ENCODE measurements at regions not wholly inside any gene's neighbourhood (a gene's known extent, or its start where the extent isn't known, plus 50 kb on each side); places are given as distances from the start of the nearest gene placed in this dataset.

GRCh38 chr12:92027243-92027642 is 118.4 kb downstream of the BTG1 start:
- H3K27ac ChIP-seq, result no peak overlapping the region
- TF ChIP-seq CTCF (conservative IDR thresholded peaks at IDR 0.05; ENCODE audit: low read depth), result no peak
- POLR2A ChIA-PET (ENCODE audit: low non-redundant PET), result no interaction called here
- no peak for DNase-seq (ENCODE audit: low spot score)
- CTCF ChIA-PET, result interaction anchor here (0.7 kb wide), 1 partner anchor 310 kb away, joined by 8 read pairs; no protein-coding TSS in a partner anchor

- no peak for DNase-seq (ENCODE audit: low spot score)
- CTCF ChIA-PET, result interaction anchor here (0.6 kb wide), 1 partner anchor 1498 kb away, joined by 3 read pairs; no protein-coding TSS in a partner anchor
- POLR2A ChIA-PET (ENCODE audit: low non-redundant PET), result no interaction called here
- H3K27ac ChIP-seq, result no peak overlapping the region
- TF ChIP-seq CTCF (conservative IDR thresholded peaks at IDR 0.05; ENCODE audit: low read depth), result no peak
Observed at GRCh38 chr12:92025462-92026207, 120.0 kb downstream of the BTG1 start.

- TF ChIP-seq CTCF (conservative IDR thresholded peaks at IDR 0.05; ENCODE audit: low read depth), result no peak
- POLR2A ChIA-PET (ENCODE audit: low non-redundant PET), result interaction anchor here (0.7 kb wide), 1 partner anchor 58 kb away, joined by 4 read pairs; no protein-coding TSS in a partner anchor
- CTCF ChIA-PET, result interaction anchor here (0.8 kb wide), 1 partner anchor 486 kb away, joined by 3 read pairs; no protein-coding TSS in a partner anchor
- no peak for DNase-seq (ENCODE audit: low spot score)
- no peak overlapping the region for H3K27ac ChIP-seq
Observed at GRCh38 chr12:92022093-92022492, 123.6 kb downstream of the BTG1 start.

GRCh38 chr12:92021666-92022035 is 124.0 kb downstream of the BTG1 start:
- POLR2A ChIA-PET (ENCODE audit: low non-redundant PET), result no interaction called here
- CTCF ChIA-PET, result no interaction called here
- no peak for DNase-seq (ENCODE audit: low spot score)

GRCh38 chr12:92020983-92021665 is 124.5 kb downstream of the BTG1 start:
- ChIA-PET CTCF (no interaction called here), POLR2A (ENCODE audit: low non-redundant PET) (no interaction called here)
- no peak overlapping the region for H3K27ac ChIP-seq
- DNase-seq (ENCODE audit: low spot score), result no peak
- no peak for TF ChIP-seq CTCF (conservative IDR thresholded peaks at IDR 0.05; ENCODE audit: low read depth)

More at GRCh38 chr12:92021666-92022035, 124.0 kb downstream of the BTG1 start:
- TF ChIP-seq CTCF (conservative IDR thresholded peaks at IDR 0.05; ENCODE audit: low read depth), result no peak
- no peak overlapping the region for H3K27ac ChIP-seq

GRCh38 chr12:92019491-92020277 is 126.0 kb downstream of the BTG1 start:
- no peak for DNase-seq (ENCODE audit: low spot score)
- no peak overlapping the region for H3K27ac ChIP-seq
- ChIA-PET CTCF (interaction anchor here (0.6 kb wide), 1 partner anchor 16 kb away, joined by 6 read pairs; no protein-coding TSS in a partner anchor), POLR2A (ENCODE audit: low non-redundant PET) (no interaction called here)
- TF ChIP-seq CTCF (conservative IDR thresholded peaks at IDR 0.05; ENCODE audit: low read depth), result no peak

Measured in RWPE1 (cell line).